ENCODE measurements at regions not wholly inside any gene's neighbourhood (a gene's known extent, or its start where the extent isn't known, plus 50 kb on each side); places are given as distances from the start of the nearest gene placed in this dataset.

- DNase-seq (ENCODE audit: low spot score): no peak
These were observed 55.5 kb downstream of the DRD1 start for GRCh38 chr5:175388531-175388930.

DNA sequence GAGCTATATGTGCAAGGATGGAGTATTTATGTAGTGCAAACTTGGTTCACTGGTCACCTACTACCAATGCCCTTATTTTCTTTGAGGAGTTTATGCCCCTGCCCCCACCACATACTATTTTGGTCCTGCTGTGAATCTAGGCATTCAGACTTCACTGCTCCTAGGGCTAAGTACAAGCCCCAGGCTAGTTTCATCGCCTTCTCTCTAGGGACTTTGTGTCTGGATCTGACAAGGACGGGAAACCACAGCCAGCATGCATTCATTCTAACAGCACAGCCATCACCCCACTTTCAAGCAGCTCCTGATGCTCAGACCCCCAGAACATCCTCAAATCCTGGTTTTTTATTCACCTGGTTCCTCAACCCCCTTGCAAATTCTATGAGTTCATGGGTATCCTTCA, 56.8 kb downstream of the DRD1 start:
- DNase-seq (ENCODE audit: low spot score): no peak
- in situ Hi-C loops (cut with HindIII; ENCODE audit: low sequenced_read_pairs): no loop called here

More at GRCh38 chr5:175388531-175388930, 55.5 kb downstream of the DRD1 start:
- in situ Hi-C loops (cut with HindIII; ENCODE audit: low sequenced_read_pairs): no loop called here

DNA sequence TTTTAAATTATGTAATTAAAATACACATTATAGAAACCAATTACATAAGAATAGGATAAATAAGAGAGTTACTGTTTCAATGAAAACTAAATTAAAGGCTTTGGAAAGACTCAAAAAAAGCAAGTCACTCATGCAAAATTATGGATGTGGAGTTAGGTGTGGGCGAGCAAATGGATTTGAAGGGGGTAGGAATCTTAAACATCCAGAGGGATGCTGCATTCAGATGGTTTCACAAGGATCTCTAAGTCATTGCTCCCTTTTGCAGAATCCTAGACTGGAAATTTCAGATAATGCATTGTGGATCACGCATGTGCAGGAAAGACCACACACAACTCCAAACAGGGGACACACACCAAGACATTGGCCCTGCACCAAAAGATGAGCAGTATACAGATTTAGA, 57.5 kb downstream of the DRD1 start:
- DNase-seq (ENCODE audit: low spot score): no peak
- in situ Hi-C loops (cut with HindIII; ENCODE audit: low sequenced_read_pairs): no loop called here

GRCh38 chr5:175385691-175386362, 58.2 kb downstream of the DRD1 start:
- DNase-seq (ENCODE audit: low spot score): no peak
- in situ Hi-C loops (cut with HindIII; ENCODE audit: low sequenced_read_pairs): no loop called here

DNA sequence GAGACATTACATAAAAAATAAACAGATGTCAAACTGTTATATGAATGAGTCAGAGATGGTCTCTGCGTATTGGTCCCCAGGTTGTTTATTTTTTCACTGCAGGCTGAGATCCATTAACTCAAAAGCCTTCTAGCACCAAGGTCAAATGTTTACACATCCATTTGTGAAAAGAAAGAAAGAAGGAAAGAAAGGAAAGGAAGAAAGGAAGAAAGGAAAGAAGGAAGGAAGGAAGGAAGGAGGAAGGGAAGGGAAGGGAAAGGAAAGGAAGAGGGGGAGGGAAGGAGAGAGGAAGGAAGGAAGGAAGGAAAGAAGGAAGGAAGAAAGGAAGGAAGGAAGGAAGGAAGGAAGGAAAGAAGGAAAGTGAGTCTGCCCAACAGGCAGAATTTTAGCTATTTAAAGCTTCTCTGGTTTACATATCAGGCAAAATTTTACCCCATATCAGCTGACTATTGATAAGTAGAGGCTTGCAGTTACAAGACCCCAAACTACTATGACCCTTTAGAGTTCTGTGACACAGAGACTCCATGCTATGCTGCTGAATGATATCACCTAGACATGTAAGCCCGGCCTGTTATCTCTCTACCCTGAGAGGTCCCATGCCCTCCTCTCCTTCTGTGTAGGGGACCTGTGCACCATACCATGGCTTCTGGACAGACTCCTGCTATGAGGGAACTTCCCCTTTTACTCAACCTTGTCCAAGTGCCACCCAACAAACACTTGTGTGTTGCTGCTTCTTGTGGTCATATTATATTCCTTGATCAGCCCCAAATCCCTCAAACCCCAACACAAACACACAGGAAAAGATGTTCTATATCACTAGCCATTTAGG, 59.0 kb downstream of the DRD1 start:
- no peak for DNase-seq (ENCODE audit: low spot score)
- in situ Hi-C loops (cut with HindIII; ENCODE audit: low sequenced_read_pairs): no loop called here

DNA sequence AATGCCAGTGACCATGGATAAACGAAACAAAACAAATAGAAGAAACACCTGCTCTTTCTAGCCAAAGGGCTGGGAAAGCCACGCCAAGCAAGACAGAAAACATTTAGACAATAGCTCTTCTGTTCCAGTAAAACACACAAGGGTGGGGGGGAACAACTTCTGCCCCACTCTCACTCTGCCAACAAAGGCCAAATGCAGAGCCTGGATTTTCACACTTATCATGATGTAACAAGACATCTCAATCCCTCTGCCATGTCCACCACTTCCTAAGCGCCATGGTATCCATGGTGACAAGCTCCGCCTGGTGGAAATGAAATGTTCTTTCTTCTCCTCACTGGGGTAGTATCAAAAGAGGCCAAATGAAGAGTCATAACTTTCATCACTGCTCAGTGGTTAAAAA, 60.6 kb downstream of the DRD1 start:
- no peak for DNase-seq (ENCODE audit: low spot score)
- in situ Hi-C loops (cut with HindIII; ENCODE audit: low sequenced_read_pairs): no loop called here

DNA sequence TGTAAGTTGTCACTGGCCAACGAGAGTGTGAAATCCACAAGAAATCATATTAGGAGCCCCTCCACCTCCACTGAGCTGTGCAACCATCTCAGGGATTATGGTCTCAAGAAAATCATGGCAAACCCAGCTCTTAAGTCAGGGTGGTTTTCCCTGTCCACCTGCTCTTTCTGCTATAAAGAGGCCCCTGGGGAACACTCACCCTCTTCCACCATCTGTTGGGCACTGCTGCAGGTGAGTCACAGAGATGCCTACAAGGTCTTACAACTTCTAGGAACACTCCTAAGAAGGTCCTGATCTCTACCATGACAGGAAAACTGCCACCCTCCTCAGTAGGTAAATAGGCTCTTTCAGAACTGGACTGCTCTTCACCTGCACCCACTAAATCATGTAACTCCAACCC, 61.8 kb downstream of the DRD1 start:
- no peak for DNase-seq (ENCODE audit: low spot score)
- in situ Hi-C loops (cut with HindIII; ENCODE audit: low sequenced_read_pairs): no loop called here

- in situ Hi-C loops (cut with HindIII; ENCODE audit: low sequenced_read_pairs): no loop called here
- DNase-seq (ENCODE audit: low spot score): no peak
These were observed 62.9 kb downstream of the DRD1 start for GRCh38 chr5:175381130-175381529.

DNA sequence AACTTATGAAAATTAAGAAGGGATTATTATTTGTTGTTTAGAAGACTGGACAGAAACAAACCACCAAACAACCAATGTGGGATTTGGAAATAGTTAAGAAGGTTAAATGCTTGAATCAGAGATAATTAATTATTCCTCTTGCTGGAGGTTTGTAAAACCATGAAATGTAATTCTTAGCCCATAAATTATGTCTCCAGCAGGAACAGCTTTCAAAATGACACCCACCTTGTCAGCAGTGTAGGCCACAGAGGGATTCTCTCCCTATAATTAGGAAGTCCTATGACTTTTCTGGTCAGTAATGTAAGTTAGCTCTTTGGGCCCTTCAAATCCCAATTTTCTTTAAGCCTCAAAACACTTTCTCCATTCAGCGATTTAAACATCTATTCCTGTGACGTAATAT, 63.3 kb downstream of the DRD1 start:
- DNase-seq (ENCODE audit: low spot score): no peak
- in situ Hi-C loops (cut with HindIII; ENCODE audit: low sequenced_read_pairs): no loop called here

DNA sequence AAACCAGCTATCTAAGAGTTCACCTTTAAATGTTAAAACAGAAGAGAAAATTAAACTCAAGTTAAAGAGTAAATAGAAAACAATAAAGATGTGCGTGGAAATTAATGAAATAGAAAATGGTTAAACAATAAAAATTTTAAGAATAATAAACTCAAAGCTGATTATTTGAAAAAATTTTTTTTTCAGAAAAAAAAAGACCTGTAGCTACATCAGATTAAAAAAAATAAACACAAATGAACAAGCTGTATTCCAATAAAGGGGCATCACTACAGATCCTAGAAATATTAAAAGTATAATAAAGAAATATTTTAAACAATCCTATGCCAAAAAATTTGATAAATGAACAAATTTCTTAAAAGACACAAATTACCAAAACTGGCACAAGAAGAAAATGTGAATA, 64.1 kb downstream of the DRD1 start:
- no peak for DNase-seq (ENCODE audit: low spot score)
- in situ Hi-C loops (cut with HindIII; ENCODE audit: low sequenced_read_pairs): no loop called here

DNA sequence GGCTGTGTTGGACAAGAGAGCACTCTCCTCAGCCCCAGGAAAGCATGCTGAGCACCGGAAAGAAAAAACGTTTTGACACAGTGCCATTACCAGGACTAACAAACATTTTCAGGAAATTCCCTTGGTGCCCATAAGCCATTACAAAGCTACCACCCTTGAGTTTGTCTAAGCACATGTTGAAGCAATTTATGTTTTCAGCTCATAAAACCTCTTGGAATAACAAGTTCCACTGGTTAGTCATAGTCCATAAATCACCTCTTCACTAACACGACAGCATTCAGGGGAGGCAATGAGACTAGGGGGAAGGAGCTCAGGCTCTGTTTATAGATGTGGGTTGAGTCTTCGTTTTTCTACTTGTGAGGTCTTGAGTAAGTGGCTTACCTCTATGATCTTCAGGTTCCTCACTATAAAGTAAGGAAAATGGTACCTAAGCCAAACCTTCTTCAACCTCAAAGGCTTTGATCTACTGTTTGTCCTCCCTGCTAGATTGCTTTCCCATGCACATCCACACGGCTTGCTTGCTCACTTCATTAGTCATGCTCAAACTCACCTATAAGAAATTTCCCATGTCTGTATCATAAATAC, 65.4 kb downstream of the DRD1 start:
- DNase-seq (ENCODE audit: low spot score): no peak
- in situ Hi-C loops (cut with HindIII; ENCODE audit: low sequenced_read_pairs): no loop called here

DNA sequence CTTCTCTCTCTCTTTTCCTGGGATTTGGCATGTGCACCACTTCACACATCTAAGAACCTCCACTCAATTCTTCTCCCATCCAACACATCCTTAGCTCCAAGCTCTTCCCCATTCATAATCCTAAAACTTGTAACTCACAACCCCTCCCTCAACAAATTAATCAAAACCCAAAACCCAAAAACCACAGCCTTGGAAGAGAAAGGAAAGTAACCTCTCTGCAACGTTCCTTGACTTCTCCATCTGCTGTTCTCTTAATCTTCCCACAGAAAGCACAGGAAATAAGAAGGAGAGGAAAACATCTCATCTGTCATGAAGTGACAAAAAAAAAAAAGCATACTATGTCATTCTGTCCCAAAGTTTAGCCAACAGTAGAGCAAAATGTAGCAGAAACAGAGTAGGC, 66.2 kb downstream of the DRD1 start:
- in situ Hi-C loops (cut with HindIII; ENCODE audit: low sequenced_read_pairs): no loop called here

DNA sequence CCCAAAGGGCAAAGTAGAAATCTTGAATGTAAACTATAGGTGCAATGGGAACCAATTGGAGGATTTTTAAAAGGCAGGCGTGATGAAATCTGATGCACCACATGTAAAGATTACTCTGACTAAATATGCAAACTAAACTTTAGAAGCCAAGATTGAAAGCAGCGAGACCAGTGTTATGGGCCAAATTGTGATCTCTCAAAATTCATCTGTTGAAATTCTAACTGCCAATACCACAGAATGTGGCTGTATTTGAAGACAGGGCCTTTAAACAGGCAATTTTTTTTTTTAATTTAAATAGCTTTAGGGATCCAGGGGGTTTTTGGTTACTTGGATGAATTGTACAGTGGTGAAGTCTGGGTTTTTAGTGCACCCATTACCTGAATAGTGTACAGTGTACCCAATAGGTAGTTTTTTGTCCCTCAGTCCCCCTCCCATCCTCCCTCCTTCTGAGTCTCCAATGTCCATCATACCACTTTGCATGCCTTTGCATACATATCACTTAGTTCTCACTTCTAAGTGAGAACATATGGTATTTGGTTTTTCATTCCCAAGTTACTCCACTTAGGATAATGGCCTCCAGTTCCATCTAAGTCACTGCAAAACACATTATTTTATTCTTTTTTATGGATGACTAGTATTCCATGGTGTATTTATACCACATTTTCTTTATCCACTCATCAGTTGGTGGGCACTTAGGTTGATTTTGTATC, 69.7 kb downstream of the DRD1 start:
- no peak for DNase-seq (ENCODE audit: low spot score)
- in situ Hi-C loops (cut with HindIII; ENCODE audit: low sequenced_read_pairs): no loop called here

More for the DNA sequence above, 66.2 kb downstream of the DRD1 start:
- DNase-seq (ENCODE audit: low spot score): no peak

DNA sequence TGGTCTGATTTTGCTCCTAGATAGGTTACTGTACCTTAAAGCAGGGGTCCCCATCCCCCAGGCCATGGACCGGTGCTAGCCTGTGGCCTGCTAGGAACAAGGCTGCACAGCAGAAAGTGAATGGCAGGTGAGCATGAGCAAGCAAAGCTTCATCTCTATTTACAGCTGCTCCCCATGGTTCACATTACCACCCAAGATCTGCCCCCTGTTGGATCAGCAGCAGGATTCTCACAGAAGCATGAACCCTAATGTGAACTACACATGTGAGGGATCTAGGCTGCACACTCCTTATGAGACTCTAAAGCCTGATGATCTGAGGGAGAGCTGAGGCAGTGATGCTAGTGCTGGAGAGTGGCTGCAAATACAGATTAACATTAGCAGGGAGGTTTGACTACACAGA, 78.1 kb downstream of the DRD1 start:
- no peak for DNase-seq (ENCODE audit: low spot score)
- in situ Hi-C loops (cut with HindIII; ENCODE audit: low sequenced_read_pairs): no loop called here

DNA sequence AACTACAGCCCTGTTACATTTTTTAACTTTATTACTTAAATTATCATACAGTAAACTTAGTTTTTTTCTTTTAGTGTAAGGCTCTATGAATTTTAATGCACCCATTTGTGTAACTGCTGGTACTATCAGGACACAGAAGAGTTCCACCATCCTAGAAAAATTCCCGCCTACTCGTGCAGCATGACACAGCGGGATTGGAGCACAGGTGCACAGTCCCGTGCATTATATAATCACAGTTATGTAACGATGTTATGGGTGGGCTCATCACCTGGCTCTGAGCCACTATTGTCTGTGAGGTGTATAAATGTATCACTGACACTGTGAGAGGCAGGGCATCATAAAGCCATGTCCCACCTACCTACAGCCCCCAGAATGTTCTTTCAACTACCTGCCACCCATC, 80.7 kb downstream of the DRD1 start:
- DNase-seq (ENCODE audit: low spot score): no peak
- in situ Hi-C loops (cut with HindIII; ENCODE audit: low sequenced_read_pairs): no loop called here

DNA sequence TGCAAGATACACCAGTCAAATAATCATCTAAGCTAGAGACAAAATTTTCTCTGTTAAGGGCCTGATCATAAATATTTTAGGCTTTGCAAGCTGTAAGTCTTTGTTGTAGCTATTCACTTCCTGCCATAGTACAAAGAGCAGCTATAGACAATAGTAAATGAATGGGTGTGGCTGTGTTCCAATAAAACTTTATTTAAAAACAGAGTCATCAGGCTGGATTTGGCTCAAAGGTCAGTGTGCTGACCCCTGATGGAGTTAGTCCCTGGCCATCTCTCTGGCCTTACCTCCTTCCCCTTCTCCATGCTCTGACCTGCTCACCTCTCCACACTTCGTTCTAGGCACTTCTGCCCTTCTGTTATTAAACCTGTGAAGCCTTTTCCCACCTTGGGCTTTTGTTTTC, 86.0 kb downstream of the DRD1 start:
- in situ Hi-C loops (cut with HindIII; ENCODE audit: low sequenced_read_pairs): no loop called here

GRCh38 chr5:175356428-175356827, 87.6 kb downstream of the DRD1 start:
- no peak for DNase-seq (ENCODE audit: low spot score)
- in situ Hi-C loops (cut with HindIII; ENCODE audit: low sequenced_read_pairs): no loop called here

More for the DNA sequence above, 86.0 kb downstream of the DRD1 start:
- no peak for DNase-seq (ENCODE audit: low spot score)

DNA sequence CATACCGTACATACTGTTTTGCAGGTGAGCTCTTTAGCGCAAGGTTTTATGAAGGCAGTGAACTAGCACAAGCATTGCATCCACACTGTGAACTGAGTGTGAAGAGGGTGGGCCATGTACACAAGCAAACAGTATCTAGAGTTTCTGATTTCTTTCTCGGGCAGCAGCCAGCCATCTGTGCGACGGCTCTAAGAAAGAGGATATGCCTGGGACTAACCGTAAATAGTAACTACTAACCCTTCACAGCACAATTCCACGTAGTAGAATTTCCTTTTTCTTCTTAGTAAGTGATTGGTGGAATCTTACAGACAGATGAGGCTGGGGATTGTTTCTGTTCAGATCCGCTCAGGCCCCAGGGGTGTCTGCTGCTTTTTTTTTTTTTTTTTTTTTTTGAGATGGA, 89.0 kb downstream of the DRD1 start:
- in situ Hi-C loops (cut with HindIII; ENCODE audit: low sequenced_read_pairs): no loop called here
- DNase-seq (ENCODE audit: low spot score): no peak

DNA sequence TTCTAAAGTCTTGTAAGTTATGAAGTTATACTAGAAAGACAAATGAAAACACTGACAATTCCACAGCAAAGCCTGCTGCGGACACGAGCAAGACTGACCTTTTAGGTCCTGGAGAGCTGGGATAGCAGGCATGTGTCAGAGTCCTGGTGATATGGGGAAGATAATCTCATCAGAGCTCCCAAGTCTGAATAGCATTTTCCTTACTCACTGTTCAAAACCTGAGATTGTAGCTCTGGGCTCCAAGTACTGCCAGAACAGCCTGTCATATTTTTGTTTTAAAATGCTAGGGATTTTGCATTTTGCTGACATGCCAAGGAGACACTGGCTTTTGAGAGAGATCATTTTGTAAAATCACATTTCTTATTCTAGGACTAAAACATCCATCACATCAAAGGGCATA, 90.1 kb downstream of the DRD1 start:
- in situ Hi-C loops (cut with HindIII; ENCODE audit: low sequenced_read_pairs): no loop called here
- DNase-seq (ENCODE audit: low spot score): no peak
